HL-60 (cell line): ENCODE measurements at regions not wholly inside any gene's neighbourhood (a gene's known extent, or its start where the extent isn't known, plus 50 kb on each side); places are given as distances from the start of the nearest gene placed in this dataset.

Experiments
- CTCF ChIP-seq: IDR thresholded peaks from one replicate; pipeline ENCODE4 v1.5.1; 2011; ENCODE audit warnings: low read length, control low read depth, inconsistent platforms; ENCODE audit not compliant: insufficient read depth
- REST ChIP-seq: IDR thresholded peaks from 2 replicates; pipeline ENCODE4 v1.6.1; 2012; ENCODE audit warnings: low read depth; ENCODE audit not compliant: insufficient replicate concordance

GRCh38 chr12:116459916-116460663 is 99.1 kb upstream of the MAP1LC3B2 start:
- TF ChIP-seq REST (no peak), CTCF (no peak)
